GM18861 (cell line): ENCODE measurements at regions not wholly inside any gene's neighbourhood (a gene's known extent, or its start where the extent isn't known, plus 50 kb on each side); places are given as distances from the start of the nearest gene placed in this dataset.
"Not testable (repeated sequence)": the region's sequence is repeated elsewhere in the genome, so short reads cannot be mapped to it uniquely, and the experiment has no call there.

Source experiments
- ATAC-seq: cut with Tn5 transposase; IDR thresholded peaks from one replicate; pipeline ENCODE4 v1.9.1; 2021; ENCODE audit not compliant: unreplicated experiment

- ATAC-seq, result no peak
Observed at GRCh38 chr12:116687888-116688287, 50.0 kb downstream of the SPRING1 start.

GRCh38 chr12:116684891-116685290, 53.0 kb downstream of the SPRING1 start:
- no peak for ATAC-seq

DNA sequence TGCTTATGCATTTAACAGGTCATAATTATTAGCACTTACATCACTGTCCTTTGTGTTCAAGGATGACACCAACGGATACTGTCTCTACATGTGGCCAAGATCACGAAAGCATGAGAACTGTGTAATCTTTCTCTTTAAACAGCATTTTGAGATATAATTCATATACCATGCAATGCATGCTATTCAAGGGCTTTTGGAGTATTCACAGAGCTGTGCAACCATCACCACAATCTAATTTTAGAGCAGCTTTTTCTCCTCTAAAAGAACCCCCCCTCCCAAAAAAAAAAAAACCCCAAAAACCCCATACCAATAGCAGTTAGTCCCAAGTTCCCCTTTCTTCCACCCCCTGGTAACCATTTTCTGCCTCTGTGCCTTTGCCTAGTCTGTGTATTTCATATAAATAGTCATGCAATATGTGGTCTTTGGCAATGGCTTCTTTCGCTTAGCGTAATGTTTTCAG, 60.6 kb downstream of the SPRING1 start:
- no peak for ATAC-seq

- ATAC-seq, result no peak
Observed at GRCh38 chr12:116675339-116676107, 62.3 kb downstream of the SPRING1 start.

GRCh38 chr12:116674643-116675183, 63.2 kb downstream of the SPRING1 start:
- no peak for ATAC-seq

DNA sequence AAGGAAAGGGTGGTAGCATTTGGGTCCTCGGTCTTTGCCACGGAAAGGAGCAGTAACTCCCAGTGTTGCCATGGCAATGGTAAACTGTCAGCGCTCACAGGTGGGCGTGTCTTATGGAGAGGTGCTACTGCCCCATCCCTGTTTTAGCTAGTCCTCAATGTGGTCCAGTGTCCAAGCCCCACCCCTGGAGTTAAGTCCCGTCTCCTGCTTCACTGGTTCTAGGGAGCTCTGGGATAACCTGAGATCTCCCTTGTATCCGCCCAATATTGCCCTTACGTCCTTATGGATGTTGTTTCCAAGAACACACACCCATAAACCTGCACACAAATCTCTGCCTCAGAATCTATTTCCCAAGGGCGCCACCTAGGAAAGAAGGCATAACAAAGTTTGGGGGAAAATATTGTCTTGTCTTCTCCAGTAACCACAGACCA, 64.2 kb downstream of the SPRING1 start:
- no peak for ATAC-seq

GRCh38 chr12:116672842-116673516, 64.9 kb downstream of the SPRING1 start:
- peak; percentile 68 for ATAC-seq

DNA sequence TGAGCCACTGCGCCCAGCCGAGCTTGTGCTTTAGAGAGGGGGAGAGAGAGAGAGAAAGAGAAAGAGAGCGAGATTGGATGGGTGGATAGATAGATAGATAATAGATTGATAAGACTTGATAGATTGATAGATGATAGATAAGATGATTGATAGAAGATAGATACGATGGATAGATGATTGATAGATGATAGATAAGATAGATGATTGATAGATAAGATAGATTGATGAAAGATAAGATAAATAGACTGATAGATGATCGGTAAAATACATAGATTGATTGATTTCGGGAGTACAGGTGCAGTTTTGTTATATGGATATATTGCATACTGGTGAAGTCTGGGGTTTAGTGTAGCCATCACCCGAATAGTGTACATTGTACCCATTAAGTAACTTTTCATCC, 65.9 kb downstream of the SPRING1 start:
- no peak for ATAC-seq

GRCh38 chr12:116670859-116671258, 67.0 kb downstream of the SPRING1 start:
- ATAC-seq, result no peak

DNA sequence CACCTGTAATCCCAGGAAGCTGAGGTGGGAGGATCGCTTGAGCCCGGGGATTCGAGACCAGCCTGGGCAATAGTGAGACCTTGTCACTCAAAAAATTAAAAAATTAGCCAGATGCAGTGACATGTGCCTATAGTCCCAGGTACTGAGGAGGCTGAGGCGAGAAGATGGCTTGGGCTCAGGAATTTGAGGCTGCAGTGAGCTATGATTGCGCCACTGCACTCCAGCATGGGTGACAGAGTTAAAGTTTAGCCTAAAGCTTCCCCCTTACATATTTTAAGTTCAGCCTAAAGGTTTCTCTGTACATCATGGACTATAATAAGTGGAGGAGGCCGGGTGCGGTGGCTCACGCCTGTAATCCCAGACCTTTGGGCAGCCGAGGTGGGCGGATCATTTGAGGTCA, 70.1 kb downstream of the SPRING1 start:
- no peak for ATAC-seq

GRCh38 chr12:116666829-116667228, 71.0 kb downstream of the SPRING1 start:
- ATAC-seq, result not testable (repeated sequence)

DNA sequence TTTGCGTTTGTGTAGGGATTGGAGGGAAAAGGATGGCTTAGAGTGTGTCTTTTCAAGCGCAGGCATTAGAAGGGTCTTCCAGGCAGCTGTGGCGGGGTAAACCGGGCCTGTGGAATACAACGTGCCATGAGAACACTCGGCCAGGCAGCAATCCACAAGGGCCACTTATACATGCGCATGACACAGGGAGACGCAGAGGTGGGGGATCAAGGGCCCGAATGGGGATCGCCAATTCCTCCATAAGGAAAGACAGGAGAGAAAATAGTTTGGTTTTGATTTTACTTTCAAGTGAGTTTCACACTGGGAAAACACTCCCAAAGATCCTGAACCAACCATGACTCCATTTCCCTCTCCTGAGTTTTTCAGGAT, 71.6 kb downstream of the SPRING1 start:
- ATAC-seq, result no peak

GRCh38 chr12:116665666-116666304, 72.1 kb downstream of the SPRING1 start:
- no peak for ATAC-seq

- ATAC-seq, result no peak
Observed at GRCh38 chr12:116664085-116664484, 73.8 kb downstream of the SPRING1 start.

DNA sequence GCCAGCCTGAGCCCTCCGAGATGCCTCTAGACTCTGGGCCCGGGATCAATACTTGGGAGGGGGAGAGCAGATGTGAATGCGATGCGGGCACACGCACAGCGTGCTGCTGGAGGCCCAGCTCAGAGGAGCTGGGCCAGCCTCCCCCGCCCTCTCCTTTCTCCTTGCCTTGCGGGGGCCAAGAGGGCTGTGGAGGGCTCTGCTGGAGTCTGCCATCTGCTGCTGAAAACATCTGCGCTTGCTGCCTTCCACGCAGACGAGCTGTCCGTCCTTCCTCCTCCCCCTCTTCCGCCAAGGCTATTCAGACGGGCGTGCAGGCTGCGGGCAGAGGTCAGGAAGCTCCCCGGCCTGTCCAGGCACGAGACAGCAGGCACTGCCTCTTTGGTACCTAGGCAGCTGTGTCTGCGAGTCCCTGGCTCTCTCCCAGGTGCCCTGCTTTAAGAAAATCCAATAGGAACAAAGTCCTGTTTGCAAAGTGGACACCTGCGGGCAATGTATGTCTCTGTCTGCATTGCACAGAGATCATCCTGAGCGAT, 75.2 kb downstream of the SPRING1 start:
- ATAC-seq, result no peak

- ATAC-seq, result no peak
Observed at GRCh38 chr12:116661341-116661740, 76.5 kb downstream of the SPRING1 start.

DNA sequence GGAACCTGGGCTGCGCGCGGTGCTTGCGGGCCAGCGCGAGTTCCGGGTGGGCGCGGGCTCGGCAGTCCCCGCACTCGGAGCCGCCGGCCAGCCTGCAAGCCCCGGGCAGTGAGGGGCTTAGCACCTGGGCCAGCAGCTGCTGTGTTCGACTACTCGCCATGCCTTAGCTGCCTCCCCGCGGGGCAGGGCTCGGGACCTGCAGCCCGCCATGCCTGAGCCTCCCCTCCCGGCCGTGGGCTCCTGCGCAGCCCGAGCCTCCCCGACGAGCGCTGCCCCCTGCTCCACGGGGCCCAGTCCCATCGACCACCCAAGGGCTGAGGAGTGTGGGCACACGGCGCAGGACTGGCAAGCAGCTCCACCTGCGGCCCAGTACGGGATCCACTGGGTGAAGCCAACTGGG, 77.1 kb downstream of the SPRING1 start:
- not testable (repeated sequence) for ATAC-seq

- ATAC-seq, result no peak
Observed at GRCh38 chr12:116659771-116660481, 77.9 kb downstream of the SPRING1 start.

- no peak for ATAC-seq
Observed at GRCh38 chr12:116657921-116658495, 79.9 kb downstream of the SPRING1 start.

GRCh38 chr12:116656306-116656705, 81.6 kb downstream of the SPRING1 start:
- ATAC-seq, result no peak
